T-helper 1 cell (primary cell): ENCODE measurements at regions not wholly inside any gene's neighbourhood (a gene's known extent, or its start where the extent isn't known, plus 50 kb on each side); places are given as distances from the start of the nearest gene placed in this dataset.

Source experiments
- DNase-seq, 5 donors: peaks; one replicate each; pipeline ENCODE4 v3.0.0-alpha.2; 2012 to 2020

DNA sequence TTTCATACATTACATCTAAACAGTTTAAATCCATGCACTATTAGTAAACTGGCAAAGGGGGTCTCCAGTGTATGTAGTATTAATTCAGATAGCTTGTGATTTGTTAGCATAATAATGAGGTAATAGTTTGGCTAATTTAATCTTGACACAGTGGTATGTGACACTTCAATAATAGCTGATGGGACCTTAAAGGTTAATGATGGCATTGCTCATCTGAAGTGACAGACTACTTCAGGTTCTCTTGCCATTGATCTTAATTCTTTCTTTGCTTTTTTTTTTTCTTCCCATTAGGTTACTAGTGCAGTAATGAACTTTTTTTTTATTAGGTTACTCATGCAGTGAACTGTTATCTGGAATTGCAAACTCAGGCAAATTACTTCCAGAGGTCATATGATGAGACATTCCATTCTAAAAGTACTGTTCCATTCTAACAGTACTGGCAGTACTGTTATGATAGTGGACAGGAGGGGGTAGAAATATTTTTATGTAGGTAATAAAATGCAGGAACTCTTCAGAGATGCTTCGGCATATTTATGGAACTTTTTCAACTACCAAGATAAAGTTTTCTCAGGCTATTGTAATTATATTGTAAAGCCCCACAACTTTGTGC is 911.3 kb upstream of the LCORL start:
- no peak for DNase-seq

DNA sequence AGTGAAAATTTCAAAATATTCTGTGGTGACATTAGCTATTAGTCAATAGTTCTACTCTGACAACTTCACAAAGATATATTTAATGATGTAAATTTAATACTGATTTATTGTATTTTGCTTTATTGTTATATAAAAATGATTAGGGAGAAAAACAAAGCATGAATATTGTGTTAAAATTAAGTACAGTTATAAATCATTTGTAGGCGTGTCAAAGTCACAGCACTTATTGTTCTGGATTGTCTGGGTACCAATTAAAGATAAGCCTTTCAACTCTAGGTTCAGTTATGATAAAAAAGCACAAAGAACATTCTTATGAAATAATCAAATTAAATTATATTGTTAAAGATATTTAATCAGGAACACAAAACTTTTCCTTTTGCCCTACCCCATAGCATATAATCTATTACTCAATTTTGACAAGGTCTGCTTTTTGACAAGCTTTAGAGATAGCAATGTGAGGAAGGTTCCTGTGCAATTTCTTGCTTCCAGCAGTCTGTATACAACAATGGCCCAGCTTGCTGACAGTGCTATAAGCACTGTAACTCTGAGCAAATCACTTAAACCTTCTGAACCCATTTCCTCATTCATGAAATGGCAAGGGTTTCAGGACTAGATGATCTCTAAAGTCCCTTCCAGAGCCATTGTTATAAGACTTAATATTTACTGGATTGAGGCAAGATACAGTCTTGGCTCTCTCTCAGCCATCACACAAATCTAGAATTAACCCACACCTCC is 910.3 kb upstream of the LCORL start:
- DNase-seq = no peak

- DNase-seq = no peak
These were observed 908.9 kb upstream of the LCORL start for GRCh38 chr4:18930487-18930886.

DNA sequence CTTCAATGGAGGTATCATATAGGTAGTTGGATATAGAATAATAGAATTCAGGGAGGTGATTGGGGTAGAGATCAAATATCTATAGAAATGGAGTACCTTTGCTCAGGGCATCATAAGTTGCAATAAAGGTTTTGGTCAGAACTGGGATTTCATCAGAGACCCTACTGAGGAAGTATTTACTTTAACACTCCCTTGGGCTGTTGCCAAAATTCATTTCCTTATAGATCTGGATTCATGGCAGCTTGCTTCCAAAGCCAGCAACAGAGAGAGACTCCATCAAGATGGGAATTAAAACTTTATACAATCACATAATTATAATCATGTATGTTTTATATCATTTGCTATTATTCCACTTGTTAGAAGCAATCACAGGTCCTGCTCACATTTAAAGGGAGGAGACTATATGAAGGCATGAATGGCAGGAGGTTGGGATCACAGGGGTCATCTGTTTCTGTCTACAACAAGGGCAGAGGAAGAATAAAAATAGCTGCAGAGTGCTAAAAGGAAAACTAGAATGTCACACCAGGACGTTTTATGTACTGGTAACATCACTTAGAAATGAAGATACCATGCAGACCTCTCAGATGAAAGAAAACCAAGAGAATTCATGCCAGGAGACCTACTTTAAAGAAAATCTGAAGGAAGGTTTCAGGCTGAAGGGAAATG is 902.1 kb upstream of the LCORL start:
- DNase-seq = no peak

DNA sequence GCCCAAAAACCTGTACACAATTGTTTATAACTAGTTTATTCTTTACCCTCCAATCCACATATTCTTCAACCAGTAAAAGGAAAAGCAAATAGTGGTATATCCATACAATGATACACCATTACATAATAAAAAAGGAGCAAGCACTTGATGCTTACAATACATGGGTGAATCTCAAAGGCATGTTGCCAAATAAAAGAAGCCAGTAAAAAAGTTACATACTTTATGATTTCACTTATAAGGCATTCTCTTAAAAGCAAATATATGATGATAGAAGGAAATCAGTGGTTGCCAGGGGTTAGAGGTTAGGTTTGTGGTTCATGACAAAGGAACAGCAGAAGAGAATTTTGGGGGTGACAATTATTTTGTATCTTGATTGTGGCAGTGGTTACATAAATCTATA is 896.1 kb upstream of the LCORL start:
- DNase-seq = no peak

DNA sequence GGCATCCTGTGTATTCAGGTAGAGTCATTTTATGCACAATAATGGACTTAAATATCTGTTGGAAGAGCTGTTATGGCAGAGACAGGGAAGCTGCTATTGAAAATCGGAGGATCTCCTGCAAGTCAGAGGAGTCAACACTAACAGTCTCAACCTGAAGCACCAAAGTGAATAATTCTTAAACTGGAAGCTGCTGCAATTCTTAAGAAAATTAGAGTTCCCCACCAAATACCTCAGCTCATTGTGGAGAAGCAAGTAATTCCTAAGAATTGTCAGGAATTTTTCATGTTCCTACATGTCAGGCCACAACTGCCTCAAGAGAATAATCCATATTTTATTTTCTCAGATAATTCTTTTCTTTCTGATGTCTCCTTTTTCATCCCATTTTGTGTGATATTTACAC is 892.6 kb upstream of the LCORL start:
- DNase-seq = no peak

DNA sequence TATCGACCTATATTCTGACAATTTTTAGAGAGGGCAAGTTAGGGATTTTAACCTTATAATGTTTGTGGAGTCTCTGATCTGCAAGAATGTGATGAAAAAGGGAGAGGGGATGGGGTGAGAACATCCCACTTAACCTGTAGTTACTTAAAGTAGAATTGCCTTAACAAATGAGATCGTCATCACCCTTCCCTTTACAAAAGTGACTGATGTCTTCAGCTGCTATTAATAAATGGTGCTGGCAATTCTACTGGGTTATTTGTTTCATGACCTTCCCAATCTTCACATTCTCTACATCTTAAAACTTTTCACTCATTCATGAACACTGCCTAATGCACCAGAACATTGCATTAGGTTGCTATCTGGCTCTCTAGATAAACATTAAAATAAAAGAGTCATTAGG is 873.4 kb upstream of the LCORL start:
- DNase-seq = no peak

- no peak for DNase-seq
These were observed 860.9 kb upstream of the LCORL start for GRCh38 chr4:18882468-18882867.

- DNase-seq = no peak
These were observed 860.0 kb upstream of the LCORL start for GRCh38 chr4:18881556-18881955.

DNA sequence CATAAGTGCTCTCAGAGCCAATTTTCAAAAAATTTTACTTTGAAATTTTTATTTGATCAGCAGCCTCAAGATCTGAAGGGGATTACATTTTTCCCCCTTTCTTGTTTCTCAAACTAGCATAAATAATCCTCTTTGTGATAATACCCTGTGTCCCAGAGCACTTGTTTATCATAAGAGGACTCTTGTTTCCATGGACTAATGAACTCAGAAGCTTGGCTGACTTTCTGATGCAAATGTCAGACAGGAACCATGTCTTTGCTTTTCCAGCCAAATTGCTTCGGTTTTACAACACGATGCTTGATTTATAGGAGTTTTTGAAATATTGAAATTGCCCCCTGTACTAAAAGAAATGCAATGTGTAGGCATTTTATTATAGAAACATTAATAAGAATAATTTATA is 859.3 kb upstream of the LCORL start:
- DNase-seq = no peak

GRCh38 chr4:18878561-18878960 is 857.0 kb upstream of the LCORL start:
- DNase-seq = no peak

GRCh38 chr4:18869166-18869565 is 847.6 kb upstream of the LCORL start:
- no peak for DNase-seq

DNA sequence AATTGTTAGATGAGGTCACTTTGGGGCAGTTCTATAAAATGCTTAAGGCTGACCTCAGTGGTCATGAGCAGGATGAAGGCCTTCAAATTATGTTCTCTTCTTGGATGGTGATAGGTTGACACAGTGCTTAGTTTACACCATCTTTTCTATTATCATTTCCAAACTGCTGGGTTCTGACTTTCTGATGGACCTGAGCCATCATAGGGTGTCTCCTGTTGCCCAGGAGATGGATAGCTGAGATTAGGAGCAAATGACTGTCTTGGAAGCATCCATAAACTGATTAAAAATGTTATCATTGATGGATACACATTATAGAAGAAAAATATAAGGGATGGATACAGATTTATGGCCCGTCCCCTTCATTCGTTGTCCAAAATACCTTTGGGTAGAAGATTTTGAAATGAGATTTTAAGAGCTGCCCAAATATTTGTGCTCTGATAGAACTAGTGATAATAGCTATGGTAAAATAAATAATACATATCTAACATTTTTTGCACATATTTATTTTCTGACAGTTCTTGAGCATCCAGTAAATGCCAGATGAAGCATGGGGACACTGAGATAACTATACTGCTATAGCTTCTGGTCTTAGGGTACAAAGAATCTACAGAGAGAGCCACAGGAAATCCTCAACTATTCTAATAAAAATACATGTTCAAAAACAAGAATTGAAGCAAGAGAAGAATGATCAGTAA is 839.4 kb upstream of the LCORL start:
- DNase-seq = no peak

DNA sequence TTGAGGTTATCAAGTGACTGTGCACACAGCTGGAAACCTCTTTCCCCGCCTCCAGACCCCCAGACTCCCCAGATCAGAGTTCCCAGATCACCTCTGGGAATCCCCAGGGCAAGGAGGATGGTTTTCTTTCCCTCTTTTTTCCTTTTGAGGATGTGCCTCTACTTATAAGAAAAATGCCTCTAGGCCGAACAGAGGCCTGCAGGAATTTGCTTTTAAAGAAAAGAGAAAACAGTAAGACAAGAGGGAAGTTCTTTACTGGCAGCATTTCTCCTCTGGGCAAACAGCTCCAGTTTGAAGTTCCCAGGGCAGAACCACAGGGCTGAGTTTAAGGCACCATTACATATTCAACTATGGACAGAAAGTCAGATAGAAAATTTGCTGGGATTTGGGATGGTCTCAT is 837.9 kb upstream of the LCORL start:
- DNase-seq = no peak

DNA sequence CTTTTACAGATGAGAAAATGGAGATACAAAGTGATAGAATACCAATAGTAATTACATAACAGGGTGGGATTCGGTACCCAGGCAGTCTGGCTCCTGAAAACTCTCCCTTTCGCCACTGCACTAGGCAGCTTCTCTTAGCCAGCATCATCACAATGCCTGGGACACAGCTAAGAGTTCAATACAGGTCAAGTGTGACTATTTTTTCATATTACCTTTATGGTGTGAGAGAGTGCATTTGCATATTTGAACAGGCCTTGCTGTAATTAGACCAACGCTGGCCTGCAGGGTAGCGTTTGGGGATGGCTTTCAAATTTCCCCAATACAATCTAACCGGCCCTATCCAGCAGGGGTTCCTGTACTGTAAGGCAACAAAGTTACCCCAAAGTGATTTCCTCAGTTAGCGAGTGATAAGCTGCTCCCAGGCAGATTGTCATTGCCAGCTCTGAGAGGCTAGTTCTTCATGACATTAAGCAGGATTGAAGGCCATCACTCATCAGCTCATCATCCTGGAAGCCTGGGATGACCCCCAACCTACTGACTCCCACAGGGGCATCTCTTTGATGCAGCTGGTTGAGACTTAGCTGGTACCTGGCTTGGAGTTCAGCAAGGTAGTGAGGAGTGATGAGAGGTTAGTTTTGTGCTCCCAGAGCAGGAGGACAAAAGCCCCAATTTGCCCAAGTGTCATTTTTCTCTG is 836.8 kb upstream of the LCORL start:
- DNase-seq = no peak

DNA sequence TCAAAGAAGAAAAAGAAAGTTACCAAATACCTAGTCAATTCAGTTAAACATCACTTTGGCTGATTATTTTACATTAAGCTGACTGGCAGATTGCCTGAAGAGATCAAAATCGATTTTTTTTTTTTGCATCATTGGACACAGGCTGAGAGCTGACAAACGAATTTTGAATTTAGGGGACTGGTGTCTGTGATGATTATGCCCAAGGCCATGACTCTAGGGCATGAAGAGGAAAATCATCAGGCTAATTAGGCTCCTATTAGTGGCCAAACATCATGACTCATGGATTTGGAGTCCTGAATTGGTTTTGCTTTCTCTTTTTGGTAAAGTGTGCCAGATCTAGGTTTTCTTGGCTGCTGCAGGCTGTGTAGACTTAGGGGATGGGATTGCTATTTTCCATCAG is 829.3 kb upstream of the LCORL start:
- DNase-seq = no peak

DNA sequence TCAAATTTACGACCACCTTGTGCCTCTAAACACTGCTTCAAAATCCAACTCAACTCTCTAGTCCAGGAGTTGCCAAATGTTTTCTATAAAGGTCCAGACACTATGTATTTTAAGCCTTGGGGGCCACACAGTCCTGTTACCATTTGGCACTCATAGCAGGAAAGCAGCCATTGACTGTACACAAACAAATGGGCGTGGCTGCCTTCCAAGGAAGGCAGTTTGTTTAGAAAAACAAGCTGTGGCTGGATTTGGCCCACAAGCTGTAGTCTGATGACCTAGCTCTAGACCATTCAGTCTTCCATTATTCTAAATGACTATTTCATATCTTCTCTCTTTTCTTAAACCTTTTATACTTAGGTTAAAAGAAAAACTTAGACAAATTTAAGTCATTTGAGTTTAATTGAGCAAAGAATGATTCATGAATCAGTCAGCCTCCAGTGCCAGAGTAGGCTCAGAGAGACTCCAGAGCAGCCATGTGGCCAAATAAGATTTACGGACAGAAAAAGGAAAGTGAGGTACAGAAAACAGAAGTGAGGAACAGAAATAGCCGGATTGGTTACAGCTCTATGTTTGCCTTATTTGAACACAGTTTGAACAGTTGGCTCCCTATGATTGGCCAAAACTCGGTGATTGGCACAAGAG is 825.8 kb upstream of the LCORL start:
- no peak for DNase-seq

DNA sequence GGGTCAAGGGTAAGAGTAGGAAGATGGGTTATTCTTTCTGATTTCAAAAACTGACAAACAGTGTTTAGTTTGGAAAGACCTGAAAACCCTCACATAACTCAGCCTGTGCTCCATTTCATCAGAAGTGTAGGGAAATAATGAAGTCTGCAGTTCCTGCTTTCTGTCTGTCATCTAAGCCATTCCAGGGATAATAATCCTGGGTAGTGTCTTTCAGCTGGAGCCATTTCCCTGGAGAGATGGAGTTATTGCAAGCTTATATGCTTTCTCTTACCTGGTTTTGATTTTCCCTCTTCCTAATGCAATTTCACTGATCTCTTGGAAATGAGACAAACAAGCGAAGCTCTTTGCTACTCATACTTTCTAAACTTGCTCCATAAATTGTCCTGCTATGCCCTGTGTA is 824.8 kb upstream of the LCORL start:
- DNase-seq = no peak

DNA sequence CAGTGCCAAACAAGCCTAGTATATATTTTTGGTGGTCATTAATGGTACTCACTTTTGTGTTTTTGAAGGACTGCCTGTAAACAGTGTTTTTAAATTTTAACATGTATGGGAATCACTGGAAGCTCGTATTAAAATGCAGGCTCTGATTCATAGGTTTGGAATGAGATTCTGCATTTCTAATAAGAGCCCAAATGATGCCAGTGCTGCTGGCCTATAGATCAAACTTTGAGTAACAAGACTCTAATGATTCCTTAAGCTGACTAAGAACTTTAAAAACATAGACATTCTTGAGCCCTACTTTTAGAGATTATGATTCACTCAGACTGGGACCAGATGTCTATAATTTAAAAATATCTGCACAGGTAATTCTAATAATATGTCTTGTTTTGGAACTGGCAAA is 823.2 kb upstream of the LCORL start:
- DNase-seq = no peak

DNA sequence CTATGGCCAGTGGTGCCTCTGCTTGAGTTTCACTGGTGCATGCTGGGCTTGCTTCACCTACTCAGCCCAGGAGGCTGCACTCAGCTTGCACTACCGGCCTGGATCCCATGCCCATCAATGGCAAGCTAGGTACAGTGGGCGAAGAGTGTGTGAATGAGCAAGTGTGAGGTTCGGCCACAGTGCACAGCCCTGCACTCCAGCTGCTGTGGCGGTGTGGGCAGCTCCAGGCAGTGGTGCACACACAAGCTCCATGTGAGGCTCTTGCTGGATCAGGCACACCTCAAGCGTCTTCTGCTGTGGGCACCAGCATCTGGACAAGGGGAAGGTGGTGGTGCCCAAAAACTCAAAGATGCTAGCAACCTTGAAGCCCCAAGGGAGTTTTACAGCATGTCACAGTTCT is 820.9 kb upstream of the LCORL start:
- DNase-seq = no peak

- no peak for DNase-seq
These were observed 818.9 kb upstream of the LCORL start for GRCh38 chr4:18840481-18840880.

DNA sequence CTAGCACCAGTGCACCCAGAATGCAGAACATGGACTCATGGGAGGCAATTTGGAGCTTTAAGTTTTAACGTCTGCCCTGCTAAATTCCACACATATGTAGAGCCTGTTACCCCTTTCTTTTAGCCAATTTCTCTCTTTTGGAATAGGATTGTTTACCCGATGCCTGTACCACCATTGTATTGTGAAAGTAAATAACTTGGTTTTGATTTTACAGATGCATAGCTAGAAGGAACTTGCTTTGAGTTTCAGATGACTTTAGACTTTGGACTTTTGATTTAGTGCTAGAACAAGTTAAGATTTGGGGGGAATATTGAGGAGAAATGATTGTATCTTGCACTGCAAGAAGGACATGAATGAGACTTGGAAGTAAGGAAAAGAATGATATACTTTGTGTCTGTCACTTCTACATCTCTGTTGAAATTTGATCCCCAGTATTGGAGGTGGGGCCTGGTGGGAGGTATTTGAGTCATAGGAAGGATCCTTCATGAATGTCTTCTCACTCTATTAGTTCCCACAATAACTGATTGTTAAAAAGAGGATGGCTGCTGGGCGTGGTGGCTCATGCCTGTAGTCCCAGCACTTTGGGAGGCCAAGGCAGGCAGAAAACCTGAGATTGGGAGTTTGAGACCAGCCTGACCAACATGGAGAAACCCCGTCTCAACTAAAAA is 794.8 kb upstream of the LCORL start:
- DNase-seq = no peak
